Activated CD4-positive, alpha-beta T cell treated with anti-CD3 and anti-CD28 coated beads for 36 hours (primary cell): ENCODE measurements at regions not wholly inside any gene's neighbourhood (a gene's known extent, or its start where the extent isn't known, plus 50 kb on each side); places are given as distances from the start of the nearest gene placed in this dataset.

Source experiments
- ATAC-seq: fragments of 200-7000 bp; cut with Tn5 transposase; one replicate; pipeline ENCODE4 v1.10.0; 2021; ENCODE audit warnings: mild to moderate bottlenecking, moderate library complexity
- CTCF ChIA-PET: fragments of 350-600 bp; sonication (Branson Sonifier 250); formaldehyde crosslinking; loops from one replicate; lab custom pipeline; 2021; ENCODE audit warnings: antibody characterized with exemption; lab: Charles Lee
- POLR2A ChIA-PET: fragments of 350-600 bp; sonication (Branson Sonifier 250); formaldehyde crosslinking; loops from one replicate; lab custom pipeline; 2021; ENCODE audit warnings: antibody characterized with exemption, inconsistent platforms; lab: Charles Lee
- DNase-seq: peaks from one replicate; pipeline ENCODE4 v3.0.0-alpha.2; 2020
- H3K27ac Mint-ChIP-seq: one replicate; pipeline ENCODE4 v1.8.0; 2021; ENCODE audit warnings: mixed read lengths
- H3K27me3 Mint-ChIP-seq: one replicate; pipeline ENCODE4 v1.8.0; 2021; ENCODE audit warnings: mixed read lengths
- H3K36me3 Mint-ChIP-seq: one replicate; pipeline ENCODE4 v1.8.0; 2021; ENCODE audit warnings: low read depth, mixed read lengths
- H3K4me1 Mint-ChIP-seq: one replicate; pipeline ENCODE4 v1.8.0; 2021; ENCODE audit warnings: mixed read lengths
- H3K4me3 Mint-ChIP-seq: one replicate; pipeline ENCODE4 v1.8.0; 2021; ENCODE audit warnings: mild to moderate bottlenecking, moderate library complexity, mixed read lengths
- H3K9me3 Mint-ChIP-seq: one replicate; pipeline ENCODE4 v1.8.0; 2021; ENCODE audit warnings: low read depth, mixed read lengths
- intact Hi-C, 2 experiments: fragments of 100-400 bp; cut with DNase I in 1 of 2; cut with micrococcal nuclease in 1 of 2; formaldehyde crosslinking; loops; one replicate each; pipeline versions ENCODE4 v1.14.2 to v1.15.1; 2022 to 2024; cut with DNase I, micrococcal nuclease

- ChIA-PET CTCF (interaction anchor here (0.5 to 0.8 kb wide), 2 partner anchors 130 to 405 kb away, joined by 3 to 5 read pairs; no protein-coding TSS in a partner anchor), POLR2A (no interaction called here)
- Mint-ChIP-seq H3K36me3 (no peaks in the 10 kb centered on the region), H3K27ac (no peak overlapping the region), H3K27me3 (no peaks in the 10 kb centered on the region), H3K4me3 (no peak overlapping the region), H3K9me3 (peaks cover 12% of the 10 kb centered on the region), H3K4me1 (no peaks in the 10 kb centered on the region)
- intact Hi-C loops, result no loop called here
- ATAC-seq (no peak), DNase-seq (no peak)
Measured at GRCh38 chr20:12399110-12399836, 481.6 kb downstream of the BTBD3 start.

GRCh38 chr20:12404941-12405340, 487.2 kb downstream of the BTBD3 start:
- no peak overlapping the region for H3K4me3 Mint-ChIP-seq
- CTCF ChIA-PET, result no interaction called here
- POLR2A ChIA-PET, result no interaction called here
- H3K27me3 Mint-ChIP-seq, result no peaks in the 10 kb centered on the region
- DNase-seq (no peak), ATAC-seq (no peak)
- H3K36me3 Mint-ChIP-seq, result no peaks in the 10 kb centered on the region
- intact Hi-C loops, result no loop called here
- H3K9me3 Mint-ChIP-seq, result peaks cover 24% of the 10 kb centered on the region
- no peaks in the 10 kb centered on the region for H3K4me1 Mint-ChIP-seq
- no peak overlapping the region for H3K27ac Mint-ChIP-seq

GRCh38 chr20:12406978-12407377, 489.3 kb downstream of the BTBD3 start:
- no peak for ATAC-seq
- H3K27me3 Mint-ChIP-seq, result no peaks in the 10 kb centered on the region

GRCh38 chr20:12409501-12409900, 491.8 kb downstream of the BTBD3 start:
- H3K9me3 Mint-ChIP-seq, result peaks cover 16% of the 10 kb centered on the region
- intact Hi-C loops, result no loop called here

More at GRCh38 chr20:12406978-12407377, 489.3 kb downstream of the BTBD3 start:
- DNase-seq, result no peak
- POLR2A ChIA-PET, result no interaction called here
- intact Hi-C loops, result no loop called here
- CTCF ChIA-PET, result interaction anchor here (1.7 kb wide), 1 partner anchor 10 kb away, joined by 3 read pairs; no protein-coding TSS in a partner anchor
- H3K9me3 Mint-ChIP-seq, result peaks cover 27% of the 10 kb centered on the region
- H3K4me3 Mint-ChIP-seq, result no peak overlapping the region
- H3K4me1 Mint-ChIP-seq, result no peaks in the 10 kb centered on the region
- H3K27ac Mint-ChIP-seq, result no peak overlapping the region
- no peaks in the 10 kb centered on the region for H3K36me3 Mint-ChIP-seq

GRCh38 chr20:12410783-12411182, 493.1 kb downstream of the BTBD3 start:
- Mint-ChIP-seq H3K27me3 (no peaks in the 10 kb centered on the region), H3K27ac (no peak overlapping the region), H3K4me1 (no peaks in the 10 kb centered on the region), H3K36me3 (no peaks in the 10 kb centered on the region), H3K4me3 (no peak overlapping the region), H3K9me3 (peaks cover 18% of the 10 kb centered on the region)
- ATAC-seq (no peak), DNase-seq (no peak)
- ChIA-PET CTCF (no interaction called here), POLR2A (no interaction called here)
- intact Hi-C loops, result no loop called here

More at GRCh38 chr20:12409501-12409900, 491.8 kb downstream of the BTBD3 start:
- Mint-ChIP-seq H3K4me1 (no peaks in the 10 kb centered on the region), H3K27me3 (no peaks in the 10 kb centered on the region), H3K27ac (no peak overlapping the region), H3K36me3 (no peaks in the 10 kb centered on the region), H3K4me3 (no peak overlapping the region)
- POLR2A ChIA-PET, result no interaction called here
- ATAC-seq (no peak), DNase-seq (no peak)
- CTCF ChIA-PET, result no interaction called here

- Mint-ChIP-seq H3K4me3 (no peak overlapping the region), H3K4me1 (no peaks in the 10 kb centered on the region), H3K9me3 (peaks cover 15% of the 10 kb centered on the region), H3K27ac (no peak overlapping the region), H3K27me3 (no peaks in the 10 kb centered on the region), H3K36me3 (no peaks in the 10 kb centered on the region)
- CTCF ChIA-PET, result no interaction called here
- POLR2A ChIA-PET, result no interaction called here
- DNase-seq (no peak), ATAC-seq (no peak)
- intact Hi-C loops, result no loop called here
Measured at GRCh38 chr20:12411246-12411940, 493.7 kb downstream of the BTBD3 start.

GRCh38 chr20:12413116-12413515, 495.4 kb downstream of the BTBD3 start:
- H3K4me3 Mint-ChIP-seq, result no peak overlapping the region
- ATAC-seq (no peak), DNase-seq (no peak)
- H3K27ac Mint-ChIP-seq, result no peak overlapping the region
- ChIA-PET CTCF (interaction anchor here (0.5 to 0.6 kb wide), 2 partner anchors 23 to 91 kb away, joined by 3 to 5 read pairs; no protein-coding TSS in a partner anchor), POLR2A (no interaction called here)
- peaks cover 11% of the 10 kb centered on the region for H3K9me3 Mint-ChIP-seq
- no peaks in the 10 kb centered on the region for H3K36me3 Mint-ChIP-seq
- no peaks in the 10 kb centered on the region for H3K27me3 Mint-ChIP-seq
- no peaks in the 10 kb centered on the region for H3K4me1 Mint-ChIP-seq
- intact Hi-C loops, result no loop called here

GRCh38 chr20:12414446-12415274, 497.0 kb downstream of the BTBD3 start:
- DNase-seq (no peak), ATAC-seq (no peak)
- Mint-ChIP-seq H3K9me3 (peaks cover 10% of the 10 kb centered on the region), H3K27ac (no peak overlapping the region), H3K4me3 (no peak overlapping the region), H3K4me1 (no peaks in the 10 kb centered on the region), H3K27me3 (no peaks in the 10 kb centered on the region), H3K36me3 (no peaks in the 10 kb centered on the region)
- intact Hi-C loops, result no loop called here
- ChIA-PET POLR2A (no interaction called here), CTCF (interaction anchor here (1.1 kb wide), 1 partner anchor 19 kb away, joined by 5 read pairs; no protein-coding TSS in a partner anchor)

- no peak overlapping the region for H3K4me3 Mint-ChIP-seq
- H3K27ac Mint-ChIP-seq, result no peak overlapping the region
- H3K27me3 Mint-ChIP-seq, result no peaks in the 10 kb centered on the region
- ATAC-seq (no peak), DNase-seq (no peak)
- peaks cover 4% of the 10 kb centered on the region for H3K9me3 Mint-ChIP-seq
- intact Hi-C loops, result no loop called here
- H3K4me1 Mint-ChIP-seq, result no peaks in the 10 kb centered on the region
- no peaks in the 10 kb centered on the region for H3K36me3 Mint-ChIP-seq
- ChIA-PET CTCF (interaction anchor here (1.4 kb wide), 1 partner anchor 9 kb away, joined by 3 read pairs; no protein-coding TSS in a partner anchor), POLR2A (no interaction called here)
Measured at GRCh38 chr20:12416281-12416680, 498.6 kb downstream of the BTBD3 start.

GRCh38 chr20:12433724-12434123, 516.0 kb downstream of the BTBD3 start:
- Mint-ChIP-seq H3K4me1 (no peaks in the 10 kb centered on the region), H3K36me3 (no peaks in the 10 kb centered on the region), H3K4me3 (no peak overlapping the region), H3K9me3 (peaks cover 11% of the 10 kb centered on the region), H3K27me3 (no peaks in the 10 kb centered on the region), H3K27ac (no peak overlapping the region)
- intact Hi-C loops, result no loop called here
- ChIA-PET POLR2A (no interaction called here), CTCF (no interaction called here)
- ATAC-seq (no peak), DNase-seq (no peak)

GRCh38 chr20:12434672-12435071, 517.0 kb downstream of the BTBD3 start:
- Mint-ChIP-seq H3K4me1 (no peaks in the 10 kb centered on the region), H3K36me3 (no peaks in the 10 kb centered on the region), H3K4me3 (no peak overlapping the region), H3K27ac (no peak overlapping the region), H3K9me3 (peaks cover 11% of the 10 kb centered on the region), H3K27me3 (no peaks in the 10 kb centered on the region)
- intact Hi-C loops, result no loop called here
- no peak for ATAC-seq
- ChIA-PET POLR2A (no interaction called here), CTCF (no interaction called here)
- no peak for DNase-seq
